Astrocyte of the spinal cord (primary cell): ENCODE measurements at regions not wholly inside any gene's neighbourhood (a gene's known extent, or its start where the extent isn't known, plus 50 kb on each side); places are given as distances from the start of the nearest gene placed in this dataset.

Source experiments
- DNase-seq: peaks from one replicate; pipeline ENCODE4 v3.0.0; 2011; ENCODE audit warnings: low read depth, low spot score
- H3K4me3 ChIP-seq: 2 replicates; pipeline ENCODE4 v1.5.1; 2011; ENCODE audit warnings: low read depth, mild to moderate bottlenecking, low read length, moderate library complexity
- in situ Hi-C: cut with HindIII; loops from 2 replicates; pipeline ENCODE4 v1.10.0; 2017; ENCODE audit warnings: low sequenced_read_pairs
- TF ChIP-seq, protein P1 (sequence below): IDR thresholded peaks from 2 replicates; pipeline ENCODE4 v1.5.1; 2012; ENCODE audit warnings: low read depth, mild to moderate bottlenecking, low read length, inconsistent platforms

DNA sequence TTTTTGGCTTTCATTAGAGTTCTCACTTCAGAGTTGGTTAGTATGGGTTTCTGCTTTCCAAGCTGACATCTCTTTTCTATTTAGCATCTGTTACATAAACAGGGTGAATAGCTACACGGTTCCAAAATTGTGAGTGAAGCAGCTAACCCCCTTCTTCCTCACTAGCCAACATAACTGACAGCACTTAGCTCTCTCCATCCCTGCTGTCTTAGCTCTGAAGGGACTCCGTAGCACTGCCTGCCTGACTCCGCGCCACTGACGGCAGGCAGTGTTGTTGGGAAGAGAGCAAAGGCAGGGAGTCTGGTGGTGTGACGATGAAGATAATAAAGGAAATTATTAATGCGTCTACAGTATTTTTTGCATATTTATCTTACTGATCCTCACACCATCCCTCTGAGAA lies 247.0 kb downstream of the PTBP2 start:
- peak; percentile 18 for DNase-seq
- in situ Hi-C loops = no loop called here
- TF ChIP-seq, protein P1, sequence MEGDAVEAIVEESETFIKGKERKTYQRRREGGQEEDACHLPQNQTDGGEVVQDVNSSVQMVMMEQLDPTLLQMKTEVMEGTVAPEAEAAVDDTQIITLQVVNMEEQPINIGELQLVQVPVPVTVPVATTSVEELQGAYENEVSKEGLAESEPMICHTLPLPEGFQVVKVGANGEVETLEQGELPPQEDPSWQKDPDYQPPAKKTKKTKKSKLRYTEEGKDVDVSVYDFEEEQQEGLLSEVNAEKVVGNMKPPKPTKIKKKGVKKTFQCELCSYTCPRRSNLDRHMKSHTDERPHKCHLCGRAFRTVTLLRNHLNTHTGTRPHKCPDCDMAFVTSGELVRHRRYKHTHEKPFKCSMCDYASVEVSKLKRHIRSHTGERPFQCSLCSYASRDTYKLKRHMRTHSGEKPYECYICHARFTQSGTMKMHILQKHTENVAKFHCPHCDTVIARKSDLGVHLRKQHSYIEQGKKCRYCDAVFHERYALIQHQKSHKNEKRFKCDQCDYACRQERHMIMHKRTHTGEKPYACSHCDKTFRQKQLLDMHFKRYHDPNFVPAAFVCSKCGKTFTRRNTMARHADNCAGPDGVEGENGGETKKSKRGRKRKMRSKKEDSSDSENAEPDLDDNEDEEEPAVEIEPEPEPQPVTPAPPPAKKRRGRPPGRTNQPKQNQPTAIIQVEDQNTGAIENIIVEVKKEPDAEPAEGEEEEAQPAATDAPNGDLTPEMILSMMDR = no peak
- H3K4me3 ChIP-seq = no peak overlapping the region

DNA sequence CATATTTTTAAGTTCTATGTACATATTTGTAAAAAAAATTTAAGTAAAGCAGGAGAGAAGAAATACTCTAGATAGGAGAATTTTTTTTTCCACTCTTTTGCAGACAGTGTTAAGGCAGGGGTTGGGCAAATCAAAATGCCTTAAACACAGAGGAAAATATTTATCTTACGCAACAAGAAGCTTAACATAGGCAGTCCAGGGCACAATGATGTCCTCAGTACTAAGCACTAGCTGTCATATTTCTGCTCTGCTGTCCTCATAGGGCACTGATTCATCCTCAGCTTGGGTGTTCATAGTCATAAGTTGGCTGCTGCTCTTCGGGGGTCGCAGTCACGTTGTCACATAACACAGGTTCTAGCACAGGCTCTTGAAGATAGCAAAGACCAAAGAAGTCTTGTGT lies 247.4 kb downstream of the PTBP2 start:
- in situ Hi-C loops = no loop called here
- DNase-seq = no peak
- TF ChIP-seq, protein P1 = no peak

DNA sequence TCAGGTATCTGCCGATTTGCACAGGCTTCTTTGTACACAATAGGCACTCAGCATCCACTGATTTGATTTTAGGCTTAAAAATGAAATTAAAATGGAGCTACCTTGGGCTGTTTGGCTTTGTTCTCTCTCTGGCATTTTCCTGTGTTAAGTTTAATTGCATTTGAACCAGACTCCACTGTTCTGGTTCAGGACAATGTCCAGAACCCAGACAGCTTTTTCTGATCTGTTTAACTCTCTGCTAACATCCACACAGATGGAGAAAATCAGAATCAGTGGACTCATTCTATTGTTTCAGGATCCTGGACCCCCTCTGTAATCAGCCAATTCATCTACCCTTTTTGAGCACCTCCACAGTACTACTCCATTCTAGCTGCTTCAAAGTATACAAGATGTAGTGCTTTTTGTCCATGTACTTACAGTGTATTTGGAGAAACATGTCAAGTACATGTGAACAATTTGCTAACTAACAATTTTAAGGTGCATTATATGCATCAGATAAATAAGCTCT lies 248.1 kb downstream of the PTBP2 start:
- TF ChIP-seq, protein P1 = no peak
- no peak overlapping the region for H3K4me3 ChIP-seq
- in situ Hi-C loops = no loop called here
- DNase-seq = no peak

More for the DNA sequence above, 247.4 kb downstream of the PTBP2 start:
- H3K4me3 ChIP-seq = no peak overlapping the region

DNA sequence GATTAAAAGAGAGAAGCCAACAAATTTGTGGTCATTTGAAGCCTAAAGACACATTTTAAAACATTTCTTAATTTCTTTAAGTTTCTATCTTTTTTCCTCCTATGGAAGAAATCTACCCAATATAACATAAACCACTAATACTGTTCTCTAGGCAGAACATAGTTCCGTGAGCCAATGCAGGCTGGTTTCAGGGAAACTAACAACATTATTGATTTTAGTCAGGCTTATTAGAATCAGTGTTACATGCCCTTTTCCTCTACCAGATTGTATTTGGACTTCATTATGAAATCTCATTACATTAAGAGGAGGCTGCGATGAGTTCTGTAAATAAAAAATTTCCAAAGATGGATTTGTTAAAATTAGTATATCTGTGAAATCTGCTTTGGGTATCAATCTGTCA lies 249.9 kb downstream of the PTBP2 start:
- DNase-seq = no peak
- in situ Hi-C loops = no loop called here
- TF ChIP-seq, protein P1 = no peak
- no peak overlapping the region for H3K4me3 ChIP-seq

DNA sequence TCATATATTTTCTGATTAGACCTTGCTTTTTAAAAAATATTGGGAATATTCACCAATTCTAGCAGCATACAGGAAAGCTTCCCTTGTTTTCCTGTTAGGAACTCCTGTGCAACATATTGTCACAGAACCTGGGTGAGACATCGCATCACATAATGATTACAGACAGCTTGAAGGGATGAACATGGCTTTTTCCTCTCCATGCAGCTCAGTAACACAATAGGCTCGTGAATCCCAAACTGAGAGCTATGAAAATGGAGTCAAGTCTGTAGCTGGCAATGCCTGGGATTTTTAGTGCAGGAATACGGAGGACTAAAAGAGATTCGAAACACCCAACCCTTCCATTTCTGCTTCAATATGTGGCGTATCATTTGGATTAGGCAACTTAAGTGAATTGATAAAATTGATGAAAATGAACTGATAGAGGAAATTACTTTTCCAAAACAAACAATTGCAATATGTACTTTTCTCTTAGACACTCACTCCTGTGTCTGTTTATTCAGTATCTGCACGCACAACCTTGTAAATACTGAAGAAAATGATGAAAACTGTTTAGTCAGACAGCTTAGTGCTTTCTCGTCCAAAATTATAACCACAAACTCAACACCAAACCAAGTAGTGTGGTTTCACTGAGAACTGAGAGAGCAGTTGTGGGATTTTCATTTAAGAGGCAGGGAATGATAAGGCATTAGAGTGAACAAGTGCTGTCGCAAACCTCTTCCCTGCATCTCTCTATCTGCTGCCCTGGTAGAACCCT lies 250.4 kb downstream of the PTBP2 start:
- DNase-seq = peak; percentile 43
- no peak overlapping the region for H3K4me3 ChIP-seq
- in situ Hi-C loops = no loop called here
- TF ChIP-seq, protein P1 = no peak

DNA sequence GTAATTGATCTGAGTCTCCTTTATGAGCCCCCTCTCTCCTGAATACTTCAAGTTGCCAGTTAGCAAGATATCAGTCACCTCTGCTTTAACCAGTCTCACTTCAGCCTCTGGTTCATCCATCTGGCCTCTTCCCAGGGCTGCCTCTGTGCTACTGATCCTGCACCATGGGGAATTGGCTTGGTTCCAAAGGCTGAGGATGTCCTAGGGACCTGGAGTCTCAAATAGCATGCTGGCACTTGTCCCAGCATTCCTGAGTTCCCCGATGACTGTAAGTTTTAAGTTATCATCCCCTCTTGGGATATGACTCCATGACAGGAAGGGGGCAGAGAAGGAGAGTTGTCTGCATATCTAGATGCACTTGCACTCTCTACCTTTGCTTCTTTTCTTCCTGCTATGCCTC lies 252.0 kb downstream of the PTBP2 start:
- no peak overlapping the region for H3K4me3 ChIP-seq
- TF ChIP-seq, protein P1 = no peak
- in situ Hi-C loops = no loop called here
- peak; percentile 28 for DNase-seq
